GM13976 (cell line): ENCODE measurements at regions not wholly inside any gene's neighbourhood (a gene's known extent, or its start where the extent isn't known, plus 50 kb on each side); places are given as distances from the start of the nearest gene placed in this dataset.
A peak's percentile ranks its signal among the peaks of the same experiment; 100 is the strongest.

Experiments used
- DNase-seq: peaks from one replicate; pipeline ENCODE4 v3.0.0; 2012; ENCODE audit warnings: low spot score
- in situ Hi-C: fragments of 300-500 bp; cut with MboI; formaldehyde crosslinking; loops from one replicate; pipeline ENCODE4 v1.12.0; 2022; ENCODE audit warnings: low sequenced_read_pairs, mixed read lengths, inconsistent platforms; ENCODE audit not compliant: unreplicated experiment
- TF ChIP-seq, protein P1 (sequence below): IDR thresholded peaks from 2 replicates; pipeline ENCODE4 v1.5.1; 2012; ENCODE audit warnings: borderline replicate concordance, mild to moderate bottlenecking; ENCODE audit not compliant: insufficient read depth; ENCODE audit errors: extremely low read depth, missing control alignments, control extremely low read depth

DNA sequence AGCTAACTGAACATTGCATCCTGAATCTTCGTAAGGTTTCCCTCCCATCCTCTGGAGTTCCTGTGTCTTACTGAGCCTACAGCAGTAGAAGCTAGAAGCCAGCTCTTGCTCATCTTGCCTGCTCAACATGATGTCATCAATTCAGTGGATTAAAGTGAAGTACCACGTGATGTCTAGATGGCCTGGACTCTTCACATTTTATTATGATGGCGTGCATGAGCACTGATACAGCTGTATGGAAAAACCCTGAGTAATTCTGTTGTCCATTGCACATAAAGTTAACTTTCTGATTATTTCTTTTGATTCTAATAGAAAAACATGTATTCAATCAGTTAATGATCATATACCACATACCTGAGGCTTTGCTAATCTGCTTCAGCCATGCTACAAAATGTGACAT is 2387.7 kb upstream of the TENM3 start:
- DNase-seq = no peak
- TF ChIP-seq, protein P1, sequence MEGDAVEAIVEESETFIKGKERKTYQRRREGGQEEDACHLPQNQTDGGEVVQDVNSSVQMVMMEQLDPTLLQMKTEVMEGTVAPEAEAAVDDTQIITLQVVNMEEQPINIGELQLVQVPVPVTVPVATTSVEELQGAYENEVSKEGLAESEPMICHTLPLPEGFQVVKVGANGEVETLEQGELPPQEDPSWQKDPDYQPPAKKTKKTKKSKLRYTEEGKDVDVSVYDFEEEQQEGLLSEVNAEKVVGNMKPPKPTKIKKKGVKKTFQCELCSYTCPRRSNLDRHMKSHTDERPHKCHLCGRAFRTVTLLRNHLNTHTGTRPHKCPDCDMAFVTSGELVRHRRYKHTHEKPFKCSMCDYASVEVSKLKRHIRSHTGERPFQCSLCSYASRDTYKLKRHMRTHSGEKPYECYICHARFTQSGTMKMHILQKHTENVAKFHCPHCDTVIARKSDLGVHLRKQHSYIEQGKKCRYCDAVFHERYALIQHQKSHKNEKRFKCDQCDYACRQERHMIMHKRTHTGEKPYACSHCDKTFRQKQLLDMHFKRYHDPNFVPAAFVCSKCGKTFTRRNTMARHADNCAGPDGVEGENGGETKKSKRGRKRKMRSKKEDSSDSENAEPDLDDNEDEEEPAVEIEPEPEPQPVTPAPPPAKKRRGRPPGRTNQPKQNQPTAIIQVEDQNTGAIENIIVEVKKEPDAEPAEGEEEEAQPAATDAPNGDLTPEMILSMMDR = no peak
- in situ Hi-C loops = loop anchor here (25.0 kb wide), 1 partner anchor 807 kb away; no protein-coding TSS in a partner anchor

DNA sequence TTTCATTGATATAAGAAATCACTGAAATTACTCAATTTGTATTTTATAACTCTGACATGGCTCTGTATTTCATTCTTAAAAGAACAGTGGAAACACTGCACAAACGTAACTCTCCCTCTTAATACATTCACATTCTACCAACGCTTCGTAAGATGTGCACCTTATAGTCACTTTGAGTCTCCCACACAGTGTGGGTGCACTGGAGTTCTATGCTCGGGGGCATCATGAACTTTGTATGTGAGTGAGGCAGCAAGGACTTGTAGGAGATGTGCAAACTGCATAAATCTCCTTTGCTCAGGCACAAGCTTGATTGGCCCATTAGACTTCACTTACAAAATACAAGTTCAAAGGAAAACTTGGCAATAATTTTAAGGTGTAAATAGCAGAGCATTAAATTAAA is 2385.0 kb upstream of the TENM3 start:
- TF ChIP-seq, protein P1 = no peak
- in situ Hi-C loops = loop anchor here (25.0 kb wide), 1 partner anchor 804 kb away; no protein-coding TSS in a partner anchor

DNA sequence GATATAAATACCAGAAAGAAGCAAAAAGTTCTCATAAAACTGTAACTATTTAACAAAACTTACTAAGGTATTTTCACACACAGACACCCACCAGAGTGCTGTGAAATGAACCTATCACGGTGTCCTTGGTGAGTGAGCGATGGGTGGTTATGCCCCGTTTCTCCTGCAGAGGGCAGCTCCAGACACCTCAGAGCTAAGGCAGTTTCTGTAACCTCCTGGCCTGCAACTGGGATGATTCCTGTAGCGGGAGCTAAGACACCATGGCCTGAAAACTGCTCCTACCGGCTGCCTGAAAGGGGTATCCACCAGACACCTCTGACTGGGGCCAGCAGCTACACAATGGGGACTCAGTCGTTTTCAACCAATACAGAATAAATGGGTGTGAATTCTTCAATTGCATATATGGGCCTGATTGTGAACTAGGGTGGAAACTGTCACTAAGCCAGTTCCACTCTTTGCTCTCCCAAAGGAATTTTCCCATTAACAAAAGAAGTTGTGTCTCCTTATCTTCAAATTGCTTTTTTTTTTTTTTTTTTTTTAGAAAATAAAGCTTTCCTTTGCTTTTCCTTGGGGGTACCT is 2375.8 kb upstream of the TENM3 start:
- DNase-seq = peak; percentile 62
- TF ChIP-seq, protein P1 = peak; percentile 79
- in situ Hi-C loops = loop anchor here (25.0 kb wide), 1 partner anchor 795 kb away; no protein-coding TSS in a partner anchor

More for the DNA sequence above, 2385.0 kb upstream of the TENM3 start:
- no peak for DNase-seq

DNA sequence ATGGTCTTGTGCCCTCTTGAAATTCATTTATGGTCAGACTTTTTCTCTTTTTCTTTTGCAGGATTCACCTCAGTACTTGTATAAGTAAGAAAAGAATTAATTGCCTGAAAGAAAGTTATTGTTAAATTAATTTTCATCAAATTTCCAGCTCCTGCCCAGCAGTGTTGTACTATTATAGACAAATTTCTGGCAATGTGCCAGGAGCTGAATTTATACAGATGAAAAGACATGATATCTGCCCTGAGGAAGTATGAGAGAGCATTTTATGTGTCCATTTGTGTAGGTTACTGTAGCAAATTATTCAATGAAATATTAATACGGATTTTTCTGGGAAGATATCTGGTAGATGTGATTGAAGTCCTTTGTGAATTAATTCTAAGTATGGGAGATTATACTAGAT is 2371.5 kb upstream of the TENM3 start:
- TF ChIP-seq, protein P1 = no peak
- no peak for DNase-seq
- in situ Hi-C loops = loop anchor here (25.0 kb wide), 1 partner anchor 791 kb away; no protein-coding TSS in a partner anchor

DNA sequence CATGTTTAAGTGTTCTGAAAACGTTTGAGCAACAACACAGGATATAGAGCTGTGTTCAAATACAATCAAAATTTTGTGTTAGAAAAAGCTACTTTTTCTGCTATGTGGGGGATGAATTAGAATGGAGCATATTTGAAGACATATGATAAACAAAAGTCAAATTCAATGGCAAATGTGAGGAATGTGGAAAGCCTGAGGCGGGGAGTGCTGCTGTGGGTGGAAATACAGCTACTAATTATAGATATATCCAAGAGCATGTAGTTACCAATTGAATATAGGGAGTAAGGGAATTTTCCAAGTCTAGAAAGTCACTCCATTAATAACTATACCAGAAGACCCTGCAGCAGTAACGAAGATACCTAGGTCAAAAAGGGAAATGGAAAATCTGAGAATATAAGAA is 2370.4 kb upstream of the TENM3 start:
- no peak for DNase-seq
- TF ChIP-seq, protein P1 = no peak
- in situ Hi-C loops = loop anchor here (25.0 kb wide), 1 partner anchor 790 kb away; no protein-coding TSS in a partner anchor

DNA sequence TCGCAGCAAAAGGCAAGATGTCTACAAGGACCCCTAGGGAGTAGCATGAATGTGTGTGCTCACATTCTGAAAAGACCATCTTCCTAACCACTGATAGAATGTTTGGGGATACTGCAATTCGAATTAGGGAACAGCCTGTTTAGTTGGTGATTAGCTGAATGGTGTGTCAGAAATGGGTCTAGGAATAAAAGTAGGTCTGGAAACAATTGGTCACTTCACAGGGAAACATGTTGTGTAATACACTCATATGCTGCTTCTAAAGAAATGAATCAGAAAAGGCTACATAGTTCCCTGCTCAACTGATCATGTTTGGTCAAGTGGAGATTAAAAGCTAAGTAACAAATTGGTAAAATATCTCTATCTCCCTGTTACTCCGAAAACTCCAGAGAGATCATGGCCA is 2362.4 kb upstream of the TENM3 start:
- no peak for DNase-seq
- TF ChIP-seq, protein P1 = no peak
- in situ Hi-C loops = no loop called here
